IMR-90 (cell line): ENCODE measurements at regions not wholly inside any gene's neighbourhood (a gene's known extent, or its start where the extent isn't known, plus 50 kb on each side); places are given as distances from the start of the nearest gene placed in this dataset.

Experiments
- ATAC-seq: fragments of 200-7000 bp; cut with Tn5 transposase; 2 replicates; pipeline ENCODE4 v1.9.1; 2020; ENCODE audit warnings: low read depth, mild to moderate bottlenecking, moderate library complexity
- BruUV-seq: library from RNA; stranded (reverse); fragments of 400-500 nt; replicated peaks from 2 replicates; lab custom pipeline; 2021; lab: Mats Ljungman, UMichigan
- CTCF ChIA-PET: fragments of 300-600 bp; formaldehyde crosslinking; extraction: SDS; loops from one replicate; lab custom pipeline; 2021; ENCODE audit warnings: antibody characterized with exemption; lab: Yijun Ruan, JAX
- POLR2A ChIA-PET: fragments of 300-600 bp; sonication (Branson Sonifier 250); formaldehyde crosslinking; loops from one replicate; lab custom pipeline; 2022; ENCODE audit warnings: antibody characterized with exemption; ENCODE audit not compliant: unreplicated experiment; lab: Charles Lee
- DNase-seq: peaks from one replicate; pipeline ENCODE4 v3.0.0; 2013
- H2AFZ ChIP-seq: replicated peaks from 2 replicates; pipeline ENCODE3; 2013; ENCODE audit warnings: low read length, mild to moderate bottlenecking; ENCODE audit not compliant: poor library complexity
- H2AK5ac ChIP-seq: 2 replicates; pipeline ENCODE4 v1.6.1; 2013; ENCODE audit warnings: low read depth, low read length, inconsistent platforms
- H2AK9ac ChIP-seq: replicated peaks from 2 replicates; pipeline ENCODE3; 2013; ENCODE audit warnings: mild to moderate bottlenecking, low read depth, low read length, moderate library complexity; ENCODE audit not compliant: poor library complexity
- H2BK120ac ChIP-seq: 2 replicates; pipeline ENCODE4 v1.6.1; 2013; ENCODE audit warnings: low read depth, low read length, inconsistent platforms
- H2BK15ac ChIP-seq: 3 replicates; pipeline ENCODE4 v1.6.1; 2013; ENCODE audit warnings: low read depth, low read length, inconsistent platforms
- H2BK20ac ChIP-seq: 2 replicates; pipeline ENCODE4 v1.6.1; 2013; ENCODE audit warnings: low read depth, mild to moderate bottlenecking, inconsistent platforms, low read length, moderate library complexity
- H2BK5ac ChIP-seq: 2 replicates; pipeline ENCODE4 v1.6.1; 2013; ENCODE audit warnings: mild to moderate bottlenecking, low read depth, low read length, inconsistent platforms; ENCODE audit not compliant: poor library complexity, severe bottlenecking
- H3K14ac ChIP-seq: replicated peaks from 2 replicates; pipeline ENCODE4 v1.6.1; 2013; ENCODE audit warnings: low read depth, low read length, inconsistent platforms
- H3K18ac ChIP-seq: 2 replicates; pipeline ENCODE4 v1.6.1; 2013; ENCODE audit warnings: low read depth, low read length, control low read depth
- H3K23ac ChIP-seq: 2 replicates; pipeline ENCODE4 v1.6.1; 2013; ENCODE audit warnings: low read depth, low read length, inconsistent platforms
- H3K27ac ChIP-seq: 2 replicates; pipeline ENCODE4 v1.5.1; 2013; ENCODE audit warnings: mild to moderate bottlenecking, control low read depth, low read length; ENCODE audit not compliant: insufficient read depth
- H3K27me3 ChIP-seq: 2 replicates; pipeline ENCODE4 v1.6.1; 2013; ENCODE audit warnings: low read length; ENCODE audit not compliant: control insufficient read depth, insufficient read depth
- H3K36me3 ChIP-seq: 2 replicates; pipeline ENCODE4 v1.6.1; 2013; ENCODE audit warnings: low read length, mixed read lengths; ENCODE audit not compliant: control insufficient read depth, insufficient read depth
- H3K4ac ChIP-seq: 2 replicates; pipeline ENCODE4 v1.6.1; 2013; ENCODE audit warnings: low read depth, low read length, inconsistent platforms
- H3K4me1 ChIP-seq: 2 replicates; pipeline ENCODE4 v1.6.1; 2013; ENCODE audit warnings: low read length, mixed read lengths; ENCODE audit not compliant: control insufficient read depth, insufficient read depth
- H3K4me2 ChIP-seq: 2 replicates; pipeline ENCODE4 v1.6.1; 2013; ENCODE audit warnings: low read depth, mild to moderate bottlenecking, control low read depth, low read length, moderate library complexity
- H3K4me3 ChIP-seq: 2 replicates; pipeline ENCODE4 v1.5.1; 2013; ENCODE audit warnings: low read depth, mild to moderate bottlenecking, control low read depth, low read length, moderate library complexity; ENCODE audit not compliant: insufficient read depth
- H3K56ac ChIP-seq: 2 replicates; pipeline ENCODE4 v1.6.1; 2013; ENCODE audit warnings: low read length, inconsistent platforms; ENCODE audit not compliant: insufficient read depth; ENCODE audit errors: extremely low read depth
- H3K79me1 ChIP-seq, 2 experiments: 2 replicates each; pipeline ENCODE4 v1.6.1; 2013; ENCODE audit warnings: low read length in 2 of 2, inconsistent platforms in 1 of 2, low read depth in 1 of 2
- H3K9ac ChIP-seq: 2 replicates; pipeline ENCODE4 v1.6.1; 2013; ENCODE audit warnings: low read depth, low read length, control low read depth
- H3K9me1 ChIP-seq: 2 replicates; pipeline ENCODE4 v1.6.1; 2013; ENCODE audit warnings: low read length, inconsistent platforms; ENCODE audit not compliant: insufficient read depth
- H3K9me3 ChIP-seq: 2 replicates; pipeline ENCODE4 v1.6.1; 2013; ENCODE audit warnings: low read length; ENCODE audit not compliant: control insufficient read depth, insufficient read depth
- H4K20me1 ChIP-seq: 2 replicates; pipeline ENCODE4 v1.6.1; 2013; ENCODE audit warnings: low read length, inconsistent platforms; ENCODE audit not compliant: insufficient read depth
- H4K5ac ChIP-seq: 2 replicates; pipeline ENCODE4 v1.6.1; 2013; ENCODE audit warnings: mild to moderate bottlenecking, low read depth, low read length, control low read depth
- H4K8ac ChIP-seq, 2 experiments: 2 replicates each; pipeline ENCODE4 v1.6.1; 2013; ENCODE audit warnings: low read depth in 2 of 2, low read length in 2 of 2, control low read depth in 1 of 2, inconsistent platforms in 1 of 2
- H4K91ac ChIP-seq: 2 replicates; pipeline ENCODE4 v1.6.1; 2013; ENCODE audit warnings: low read depth, low read length, inconsistent platforms; ENCODE audit not compliant: insufficient read depth
- CEBPB ChIP-seq: IDR thresholded peaks from 2 replicates; pipeline ENCODE4 v1.6.1; 2012; ENCODE audit warnings: low read depth, low read length, improper control_type of control experiment
- MAFK ChIP-seq: IDR thresholded peaks from 2 replicates; pipeline ENCODE4 v1.6.1; 2012; ENCODE audit warnings: low read depth, low read length, improper control_type of control experiment
- WGBS, 2 experiments: methylation state at CpG; one replicate each; pipeline versions ENCODE4 v1.1.5 to v1.1.7; 2013; ENCODE audit warnings: missing lambda C conversion rate in 2 of 2; ENCODE audit not compliant: insufficient read length in 1 of 2; ENCODE audit errors: extremely low coverage in 2 of 2; 5-methylcytosine and 5-hydroxymethylcytosine counted together
- dilution Hi-C: fragments of 300-500 bp; cut with HindIII; formaldehyde crosslinking; loops from one replicate; pipeline ENCODE4 v1.14.3; 2018; ENCODE audit warnings: low sequenced_read_pairs; ENCODE audit not compliant: unreplicated experiment
- in situ Hi-C: fragments of 300-500 bp; cut with MboI; formaldehyde crosslinking; loops from 3 replicates; pipeline ENCODE4 v1.14.3; 2019; ENCODE audit warnings: low sequenced_read_pairs, inconsistent platforms, mixed read lengths
- intact Hi-C: fragments of 100-400 bp; cut with micrococcal nuclease; formaldehyde crosslinking; loops from 2 replicates; pipeline ENCODE4 v1.10.0; 2022

DNA sequence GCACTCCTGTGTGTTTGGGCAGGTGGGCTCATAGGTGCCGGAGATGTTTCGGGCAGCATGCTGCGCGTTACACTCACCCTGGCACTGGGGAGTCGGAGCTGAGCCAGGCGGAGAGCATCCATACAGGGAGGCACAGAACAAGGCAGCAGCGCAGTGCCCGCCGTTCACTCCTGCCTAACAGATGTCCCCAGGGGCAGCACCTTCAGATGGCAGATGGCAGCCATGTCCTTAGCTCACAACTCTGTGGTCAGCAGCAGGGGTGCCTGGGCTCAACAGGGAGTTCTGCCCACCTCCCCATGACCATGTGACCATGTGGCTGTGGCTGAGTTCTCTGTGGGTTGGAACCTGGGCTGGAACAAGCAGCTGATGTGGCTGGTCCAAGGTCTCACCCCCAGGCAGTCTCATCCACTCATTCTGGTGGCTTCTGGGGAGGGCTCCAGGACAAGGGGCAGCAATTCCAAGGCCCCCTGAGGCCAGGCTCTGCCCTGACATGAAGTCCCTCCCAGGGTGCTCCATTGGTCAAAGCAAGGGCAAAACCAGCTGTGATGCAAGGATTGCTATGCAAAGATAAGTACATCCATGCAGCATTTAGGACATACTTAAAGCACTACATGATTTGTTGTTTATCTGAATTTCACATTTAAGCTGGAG is 64.2 kb downstream of the MRPL36 start:
- Histone ChIP-seq H3K9ac (no peak overlapping the region), H3K4me1 (no peaks in the 10 kb centered on the region), H2BK120ac (no peak overlapping the region), H3K56ac (no peak overlapping the region), H2BK5ac (no peak overlapping the region), H3K18ac (no peak overlapping the region), H3K9me3 (no peaks in the 10 kb centered on the region), H3K36me3 (no peaks in the 10 kb centered on the region), H4K5ac (no peak overlapping the region), H3K27me3 (no peaks in the 10 kb centered on the region; the same call in 1 of the 2 replicates), H3K4ac (no peak overlapping the region), H2BK20ac (no peak overlapping the region), H3K9me1 (no peaks in the 10 kb centered on the region), H2AK5ac (no peak overlapping the region), H2AFZ (no peak overlapping the region), H2AK9ac (no peak overlapping the region), H3K4me3 (no peak overlapping the region), H3K4me2 (no peak overlapping the region), H3K23ac (no peak overlapping the region), H4K20me1 (no peaks in the 10 kb centered on the region), H3K79me1 (no peaks in the 10 kb centered on the region), H3K14ac (no peak overlapping the region), H3K27ac (no peak overlapping the region), H4K8ac (no peak overlapping the region), H2BK15ac (no peak overlapping the region), H4K91ac (no peak overlapping the region)
- POLR2A ChIA-PET: no interaction called here
- in situ Hi-C loops (no loop called here), intact Hi-C loops (no loop called here), dilution Hi-C loops (no loop called here)
- ATAC-seq: no peak
- WGBS, 2 experiments: no CpG with 5 or more reads among the region's 9 CpGs
- TF ChIP-seq CEBPB (no peak), MAFK (no peak)
- CTCF ChIA-PET: no interaction called here
- DNase-seq: no peak
- no TSS peak for BruUV-seq
